Body of pancreas (tissue), 4 donors: ENCODE measurements at regions not wholly inside any gene's neighbourhood (a gene's known extent, or its start where the extent isn't known, plus 50 kb on each side); places are given as distances from the start of the nearest gene placed in this dataset.

Experiments
- POLR2A ChIP-seq, 3 donors: fragments of 450-650 bp; IDR thresholded peaks; one replicate each; pipeline ENCODE4 v1.6.1; 2016; ENCODE audit warnings: antibody characterized with exemption in 3 of 3, mild to moderate bottlenecking in 2 of 3
- TF ChIP-seq, protein P1 (sequence below), 7 experiments: fragments of 450-650 bp in 4 of 7; fragments of 200-600 bp in 3 of 7; sonication (generic) in 3 of 7; IDR thresholded peaks; one replicate each; pipeline ENCODE4 v1.5.1; 2016 to 2019; ENCODE audit warnings: antibody characterized with exemption in 7 of 7

DNA sequence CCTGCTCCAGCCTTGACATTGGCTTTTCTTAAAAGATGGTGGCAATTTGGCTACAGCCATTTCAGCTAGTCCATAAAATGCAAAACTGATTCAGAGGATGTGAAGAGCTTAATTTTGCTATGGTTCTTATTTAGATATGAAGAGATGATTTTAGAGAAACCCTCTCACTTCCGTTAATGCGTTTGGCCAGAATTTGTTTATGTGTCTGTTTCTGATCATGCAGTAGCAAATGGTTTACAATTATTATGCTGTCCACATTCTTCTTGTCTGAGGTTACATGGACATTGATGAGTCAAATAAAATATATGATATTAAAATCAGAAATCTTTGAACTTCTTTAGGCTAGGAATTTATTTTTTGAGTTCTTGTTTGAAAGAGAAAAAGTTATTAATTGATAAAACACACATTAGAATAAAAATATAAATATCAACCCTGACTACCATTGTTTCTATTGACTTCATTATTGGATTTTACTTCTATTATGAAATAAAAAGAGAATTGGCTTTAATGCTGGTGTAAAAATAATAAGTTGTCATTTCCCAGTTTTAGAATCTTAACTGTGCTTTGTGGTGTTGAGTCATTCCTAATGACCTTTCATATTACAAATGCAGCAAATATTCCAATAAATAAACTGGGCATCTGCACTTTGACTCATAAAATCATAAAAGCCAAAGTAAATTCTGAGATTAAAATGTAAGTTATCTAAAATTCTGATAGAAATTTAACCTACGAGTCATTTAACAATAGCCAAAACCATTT, 1286.0 kb upstream of the GJE1 start:
- TF ChIP-seq, protein P1, sequence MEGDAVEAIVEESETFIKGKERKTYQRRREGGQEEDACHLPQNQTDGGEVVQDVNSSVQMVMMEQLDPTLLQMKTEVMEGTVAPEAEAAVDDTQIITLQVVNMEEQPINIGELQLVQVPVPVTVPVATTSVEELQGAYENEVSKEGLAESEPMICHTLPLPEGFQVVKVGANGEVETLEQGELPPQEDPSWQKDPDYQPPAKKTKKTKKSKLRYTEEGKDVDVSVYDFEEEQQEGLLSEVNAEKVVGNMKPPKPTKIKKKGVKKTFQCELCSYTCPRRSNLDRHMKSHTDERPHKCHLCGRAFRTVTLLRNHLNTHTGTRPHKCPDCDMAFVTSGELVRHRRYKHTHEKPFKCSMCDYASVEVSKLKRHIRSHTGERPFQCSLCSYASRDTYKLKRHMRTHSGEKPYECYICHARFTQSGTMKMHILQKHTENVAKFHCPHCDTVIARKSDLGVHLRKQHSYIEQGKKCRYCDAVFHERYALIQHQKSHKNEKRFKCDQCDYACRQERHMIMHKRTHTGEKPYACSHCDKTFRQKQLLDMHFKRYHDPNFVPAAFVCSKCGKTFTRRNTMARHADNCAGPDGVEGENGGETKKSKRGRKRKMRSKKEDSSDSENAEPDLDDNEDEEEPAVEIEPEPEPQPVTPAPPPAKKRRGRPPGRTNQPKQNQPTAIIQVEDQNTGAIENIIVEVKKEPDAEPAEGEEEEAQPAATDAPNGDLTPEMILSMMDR (IDR thresholded peaks at IDR 0.05), result no peak
- no peak for TF ChIP-seq POLR2A (IDR thresholded peaks at IDR 0.05)
